GM12865 (cell line): ENCODE measurements at regions not wholly inside any gene's neighbourhood (a gene's known extent, or its start where the extent isn't known, plus 50 kb on each side); places are given as distances from the start of the nearest gene placed in this dataset.

Experiments used
- DNase-seq: peaks from one replicate; pipeline ENCODE4 v3.0.0; 2010; ENCODE audit warnings: low read depth
- H3K4me3 ChIP-seq: 2 replicates; pipeline ENCODE4 v1.5.1; 2011; ENCODE audit warnings: mild to moderate bottlenecking, low read depth, low read length, control low read depth
- CTCF ChIP-seq: IDR thresholded peaks from 2 replicates; pipeline ENCODE4 v1.5.1; 2011; ENCODE audit warnings: low read length, control low read depth, low read depth, inconsistent platforms; ENCODE audit not compliant: insufficient read depth; ENCODE audit errors: missing control alignments

- no peak overlapping the region for H3K4me3 ChIP-seq
- DNase-seq, result no peak
- TF ChIP-seq CTCF, result no peak
Measured at GRCh38 chr2:211159972-211160371, 603.6 kb downstream of the CPS1 start.

GRCh38 chr2:211161236-211161635 is 604.8 kb downstream of the CPS1 start:
- no peak for DNase-seq
- H3K4me3 ChIP-seq, result no peak overlapping the region

GRCh38 chr2:211162911-211163310 is 606.5 kb downstream of the CPS1 start:
- no peak for DNase-seq
- H3K4me3 ChIP-seq, result no peak overlapping the region

More at GRCh38 chr2:211161236-211161635, 604.8 kb downstream of the CPS1 start:
- no peak for TF ChIP-seq CTCF

GRCh38 chr2:211170843-211171242 is 614.4 kb downstream of the CPS1 start:
- no peak overlapping the region for H3K4me3 ChIP-seq
- DNase-seq, result no peak
- no peak for TF ChIP-seq CTCF

More at GRCh38 chr2:211162911-211163310, 606.5 kb downstream of the CPS1 start:
- TF ChIP-seq CTCF, result no peak

- TF ChIP-seq CTCF, result no peak
- no peak overlapping the region for H3K4me3 ChIP-seq
- no peak for DNase-seq
Measured at GRCh38 chr2:211174021-211174420, 617.6 kb downstream of the CPS1 start.

GRCh38 chr2:211174631-211175030 is 618.2 kb downstream of the CPS1 start:
- TF ChIP-seq CTCF, result no peak
- H3K4me3 ChIP-seq, result no peak overlapping the region
- DNase-seq, result no peak

GRCh38 chr2:211175956-211176355 is 619.6 kb downstream of the CPS1 start:
- no peak overlapping the region for H3K4me3 ChIP-seq
- DNase-seq, result no peak
- TF ChIP-seq CTCF, result no peak
